ENCODE measurements at regions not wholly inside any gene's neighbourhood (a gene's known extent, or its start where the extent isn't known, plus 50 kb on each side); places are given as distances from the start of the nearest gene placed in this dataset.

DNA sequence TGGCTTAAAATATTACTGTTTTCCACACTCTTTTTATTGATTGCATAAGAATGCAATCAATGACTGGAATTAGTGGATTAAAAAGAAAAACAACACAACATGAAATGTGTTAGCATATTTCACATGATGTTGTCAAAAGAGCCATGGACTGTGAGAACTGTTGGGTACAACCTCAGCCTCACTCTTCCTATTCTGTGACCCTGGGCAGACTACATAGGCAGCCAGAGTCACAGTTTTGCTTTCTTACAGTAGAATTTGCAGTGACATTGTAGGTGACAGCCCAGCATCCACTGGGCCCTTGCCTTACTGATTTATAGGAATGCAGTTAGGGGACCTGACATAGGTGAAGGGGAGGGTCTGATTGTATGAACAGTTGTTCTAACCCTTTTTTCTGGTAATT is 471.4 kb upstream of the SLC35B3 start:
- no peaks in the 10 kb centered on the region for H4K20me1 ChIP-seq (replicated peaks; ENCODE audit: control insufficient read depth, extremely low read depth, insufficient read depth, low read length)
- H3K79me2 ChIP-seq (ENCODE audit: control insufficient read depth, insufficient read depth, low read length), result no peaks in the 10 kb centered on the region
- no peak for TF ChIP-seq MAX (IDR thresholded peaks at IDR 0.05; ENCODE audit: insufficient read depth, insufficient read length)
- no peak for TF ChIP-seq FOS (IDR thresholded peaks at IDR 0.05; ENCODE audit: borderline replicate concordance, insufficient read depth, low read length)
- TF ChIP-seq EZH2 (IDR thresholded peaks at IDR 0.05; ENCODE audit: borderline replicate concordance, low read depth, low read length, severe bottlenecking), result no peak
- H3K4me3 ChIP-seq (replicated peaks in 1 of 3; ENCODE audit: insufficient read depth in 1 of 3, low read depth in 1 of 3, low read length in 3 of 3), result no peak overlapping the region
- no peak overlapping the region for H3K9ac ChIP-seq (replicated peaks; ENCODE audit: extremely low read depth, insufficient read depth, low read length)
- no TSS peak for BruUV-seq (replicated peaks)
- peaks cover 2% of the 10 kb centered on the region for H3K9me3 ChIP-seq (replicated peaks; ENCODE audit: control insufficient read depth, insufficient read depth, low read length)
- intact Hi-C loops (cut with micrococcal nuclease) (no loop called here), dilution Hi-C loops (cut with MboI; ENCODE audit: extremely low pct_ligation_motif_present, low sequenced_read_pairs) (no loop called here)
- H3K4me1 ChIP-seq (ENCODE audit: control insufficient read depth, extremely low read depth, insufficient read depth, low read length), result no peaks in the 10 kb centered on the region
- no peak for FAIRE-seq
- no peak overlapping the region for H3K4me2 ChIP-seq (ENCODE audit: insufficient read depth, low read length)
- no peak overlapping the region for H3K27ac ChIP-seq (ENCODE audit: insufficient read depth, low read depth, low read length)
- CTCF ChIA-PET, result no interaction called here
- H3K27me3 ChIP-seq (ENCODE audit: control insufficient read depth in 2 of 2, insufficient read depth in 2 of 2, low read length in 2 of 2), result no peaks in the 10 kb centered on the region
- no peaks in the 10 kb centered on the region for H3K36me3 ChIP-seq (ENCODE audit: control insufficient read depth in 2 of 2, extremely low read depth in 1 of 2, insufficient read depth in 2 of 2, low read length in 2 of 2)
- H3K9me1 ChIP-seq (replicated peaks; ENCODE audit: control insufficient read depth, extremely low read depth, insufficient read depth, low read length), result no peaks in the 10 kb centered on the region
- POLR2A ChIA-PET, result no interaction called here
- no peak overlapping the region for H2AFZ ChIP-seq (ENCODE audit: low read depth, low read length)
- DNase-seq (ENCODE audit: low read depth, low spot score), result no peak

GRCh38 chr6:8905757-8906156 is 470.4 kb upstream of the SLC35B3 start:
- DNase-seq (ENCODE audit: low read depth, low spot score) (no peak), FAIRE-seq (no peak)
- no peak for TF ChIP-seq CTCF (IDR thresholded peaks at IDR 0.05; ENCODE audit: extremely low read depth in 1 of 2, insufficient read depth in 1 of 2, low read depth in 1 of 2, low read length in 2 of 2)
- TF ChIP-seq MYC (IDR thresholded peaks at IDR 0.05; ENCODE audit: low read depth, low read length), result no peak
- no peak for TF ChIP-seq GATA2 (IDR thresholded peaks at IDR 0.05; ENCODE audit: insufficient read depth, insufficient read length, low read depth, low read length)
- no peak for TF ChIP-seq POLR2A (IDR thresholded peaks at IDR 0.05; ENCODE audit: low read depth, low read length)
- TF ChIP-seq MAX (IDR thresholded peaks at IDR 0.05; ENCODE audit: insufficient read depth, insufficient read length), result no peak
- TF ChIP-seq EZH2 (IDR thresholded peaks at IDR 0.05; ENCODE audit: borderline replicate concordance, low read depth, low read length, severe bottlenecking), result no peak
- TF ChIP-seq FOS (IDR thresholded peaks at IDR 0.05; ENCODE audit: borderline replicate concordance, insufficient read depth, low read length), result no peak
- no peak for TF ChIP-seq JUN (IDR thresholded peaks at IDR 0.05; ENCODE audit: borderline replicate concordance, insufficient read depth, insufficient read length, low read depth)
- TF ChIP-seq POLR2AphosphoS5 (IDR thresholded peaks at IDR 0.05; ENCODE audit: insufficient read depth, low read depth, low read length), result no peak
- no peaks in the 10 kb centered on the region for H3K79me2 ChIP-seq (ENCODE audit: control insufficient read depth, insufficient read depth, low read length)
- H3K4me2 ChIP-seq (ENCODE audit: insufficient read depth, low read length), result no peak overlapping the region
- H3K9me3 ChIP-seq (replicated peaks; ENCODE audit: control insufficient read depth, insufficient read depth, low read length), result peaks cover 2% of the 10 kb centered on the region
- no peak overlapping the region for H3K9ac ChIP-seq (replicated peaks; ENCODE audit: extremely low read depth, insufficient read depth, low read length)
- no peak overlapping the region for H3K4me3 ChIP-seq (replicated peaks in 1 of 3; ENCODE audit: insufficient read depth in 1 of 3, low read depth in 1 of 3, low read length in 3 of 3)
- no TSS peak for BruUV-seq (replicated peaks)
- intact Hi-C loops (cut with micrococcal nuclease) (no loop called here), dilution Hi-C loops (cut with MboI; ENCODE audit: extremely low pct_ligation_motif_present, low sequenced_read_pairs) (no loop called here)
- CTCF ChIA-PET, result no interaction called here
- H3K27me3 ChIP-seq (ENCODE audit: control insufficient read depth in 2 of 2, insufficient read depth in 2 of 2, low read length in 2 of 2), result no peaks in the 10 kb centered on the region
- POLR2A ChIA-PET, result no interaction called here
- no peaks in the 10 kb centered on the region for H4K20me1 ChIP-seq (replicated peaks; ENCODE audit: control insufficient read depth, extremely low read depth, insufficient read depth, low read length)
- no peak overlapping the region for H3K27ac ChIP-seq (ENCODE audit: insufficient read depth, low read depth, low read length)
- no peaks in the 10 kb centered on the region for H3K4me1 ChIP-seq (ENCODE audit: control insufficient read depth, extremely low read depth, insufficient read depth, low read length)
- H3K9me1 ChIP-seq (replicated peaks; ENCODE audit: control insufficient read depth, extremely low read depth, insufficient read depth, low read length), result no peaks in the 10 kb centered on the region
- H3K36me3 ChIP-seq (ENCODE audit: control insufficient read depth in 2 of 2, extremely low read depth in 1 of 2, insufficient read depth in 2 of 2, low read length in 2 of 2), result no peaks in the 10 kb centered on the region
- no peak overlapping the region for H2AFZ ChIP-seq (ENCODE audit: low read depth, low read length)
